Astrocyte (in vitro differentiated cells and primary cell): ENCODE measurements at regions not wholly inside any gene's neighbourhood (a gene's known extent, or its start where the extent isn't known, plus 50 kb on each side); places are given as distances from the start of the nearest gene placed in this dataset.

ENCODE experiments used
- CTCF ChIP-seq: IDR thresholded peaks from 2 replicates; pipeline ENCODE4 v1.5.1; 2011; ENCODE audit warnings: low read depth, mild to moderate bottlenecking, inconsistent platforms, low read length, moderate library complexity; ENCODE audit not compliant: insufficient read depth
- EZH2 ChIP-seq: IDR thresholded peaks from 2 replicates; pipeline ENCODE4 v1.6.1; 2012; ENCODE audit warnings: mild to moderate bottlenecking, low read length, inconsistent platforms; ENCODE audit not compliant: insufficient read depth

GRCh38 chr12:108052260-108052659 lies 76.8 kb upstream of the WSCD2 start:
- TF ChIP-seq CTCF (no peak), EZH2 (no peak)
